SK-N-MC (cell line): ENCODE measurements at regions not wholly inside any gene's neighbourhood (a gene's known extent, or its start where the extent isn't known, plus 50 kb on each side); places are given as distances from the start of the nearest gene placed in this dataset.
"Not testable (repeated sequence)": the region's sequence is repeated elsewhere in the genome, so short reads cannot be mapped to it uniquely, and the experiment has no call there.

ENCODE experiments used
- EZH2 ChIP-seq: fragments of 200-600 bp; sonication (generic); IDR thresholded peaks from one replicate; pipeline ENCODE4 v1.6.1; 2017; ENCODE audit warnings: antibody characterized with exemption
- POLR2AphosphoS5 ChIP-seq: IDR thresholded peaks from 2 replicates; pipeline ENCODE4 v1.6.1; 2012; ENCODE audit warnings: mild to moderate bottlenecking, low read depth, low read length, borderline replicate concordance

- TF ChIP-seq POLR2AphosphoS5, EZH2: not testable (repeated sequence)
Observed at GRCh38 chr15:39262995-39263772, 317.7 kb upstream of the THBS1 start.
